Choroid plexus epithelial cell (primary cell): ENCODE measurements at regions not wholly inside any gene's neighbourhood (a gene's known extent, or its start where the extent isn't known, plus 50 kb on each side); places are given as distances from the start of the nearest gene placed in this dataset.
A peak's percentile ranks its signal among the peaks of the same experiment; 100 is the strongest.

Experiments used
- DNase-seq: peaks from one replicate; pipeline ENCODE4 v3.0.0-alpha.2; 2010; ENCODE audit warnings: low read depth
- H3K4me3 ChIP-seq: 2 replicates; pipeline ENCODE4 v1.5.1; 2011; ENCODE audit warnings: low read depth, mild to moderate bottlenecking, control low read depth, low read length, moderate library complexity
- CTCF ChIP-seq: conservative IDR thresholded peaks from 2 replicates; pipeline ENCODE4 v1.5.1; 2011; ENCODE audit warnings: low read depth, mild to moderate bottlenecking, control low read depth, inconsistent platforms, low read length, moderate library complexity

GRCh38 chrX:15943391-15943790, 88.8 kb upstream of the AP1S2 start:
- no peak for DNase-seq
- no peak for TF ChIP-seq CTCF
- no peak overlapping the region for H3K4me3 ChIP-seq

GRCh38 chrX:15942307-15942706, 87.7 kb upstream of the AP1S2 start:
- TF ChIP-seq CTCF = no peak
- H3K4me3 ChIP-seq = no peak overlapping the region
- DNase-seq = no peak

- TF ChIP-seq CTCF = no peak
- no peak for DNase-seq
- H3K4me3 ChIP-seq = no peak overlapping the region
Measured at GRCh38 chrX:15939737-15940136, 85.1 kb upstream of the AP1S2 start.

GRCh38 chrX:15938072-15938471, 83.5 kb upstream of the AP1S2 start:
- H3K4me3 ChIP-seq = no peak overlapping the region
- no peak for TF ChIP-seq CTCF
- no peak for DNase-seq

- no peak overlapping the region for H3K4me3 ChIP-seq
- no peak for TF ChIP-seq CTCF
- DNase-seq = no peak
Measured at GRCh38 chrX:15931362-15931761, 76.7 kb upstream of the AP1S2 start.

- peak; percentile 54 for DNase-seq
Measured at GRCh38 chrX:15930585-15930984, 76.0 kb upstream of the AP1S2 start.

More at GRCh38 chrX:15930585-15930984, 76.0 kb upstream of the AP1S2 start:
- peak; percentile 30 for TF ChIP-seq CTCF
- no peak overlapping the region for H3K4me3 ChIP-seq
